ENCODE measurements at regions not wholly inside any gene's neighbourhood (a gene's known extent, or its start where the extent isn't known, plus 50 kb on each side); places are given as distances from the start of the nearest gene placed in this dataset.

DNA sequence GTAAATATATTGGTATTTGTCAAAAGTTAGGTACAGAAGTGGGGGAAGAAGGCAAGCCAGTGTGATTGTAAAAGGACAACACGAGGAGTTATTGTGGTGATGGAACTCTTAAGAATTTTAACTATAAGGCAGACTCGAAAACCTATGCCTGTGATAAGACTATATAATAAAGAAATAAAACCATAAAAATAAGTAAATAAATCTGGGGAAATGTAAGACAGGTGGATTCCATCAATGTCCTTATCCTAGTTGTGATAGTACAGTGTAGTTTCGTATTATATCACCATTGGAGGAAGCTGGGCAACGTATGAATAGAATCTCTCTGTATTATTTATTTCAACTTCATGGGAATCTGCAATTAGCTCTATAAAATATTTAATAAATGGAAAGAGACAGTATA is 395.7 kb downstream of the CDC14C start:
- TF ChIP-seq, protein P1, sequence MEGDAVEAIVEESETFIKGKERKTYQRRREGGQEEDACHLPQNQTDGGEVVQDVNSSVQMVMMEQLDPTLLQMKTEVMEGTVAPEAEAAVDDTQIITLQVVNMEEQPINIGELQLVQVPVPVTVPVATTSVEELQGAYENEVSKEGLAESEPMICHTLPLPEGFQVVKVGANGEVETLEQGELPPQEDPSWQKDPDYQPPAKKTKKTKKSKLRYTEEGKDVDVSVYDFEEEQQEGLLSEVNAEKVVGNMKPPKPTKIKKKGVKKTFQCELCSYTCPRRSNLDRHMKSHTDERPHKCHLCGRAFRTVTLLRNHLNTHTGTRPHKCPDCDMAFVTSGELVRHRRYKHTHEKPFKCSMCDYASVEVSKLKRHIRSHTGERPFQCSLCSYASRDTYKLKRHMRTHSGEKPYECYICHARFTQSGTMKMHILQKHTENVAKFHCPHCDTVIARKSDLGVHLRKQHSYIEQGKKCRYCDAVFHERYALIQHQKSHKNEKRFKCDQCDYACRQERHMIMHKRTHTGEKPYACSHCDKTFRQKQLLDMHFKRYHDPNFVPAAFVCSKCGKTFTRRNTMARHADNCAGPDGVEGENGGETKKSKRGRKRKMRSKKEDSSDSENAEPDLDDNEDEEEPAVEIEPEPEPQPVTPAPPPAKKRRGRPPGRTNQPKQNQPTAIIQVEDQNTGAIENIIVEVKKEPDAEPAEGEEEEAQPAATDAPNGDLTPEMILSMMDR (conservative IDR thresholded peaks at IDR 0.05): no peak
- TF ChIP-seq ZFX (IDR thresholded peaks at IDR 0.05): no peak

Data from C4-2B (cell line).